IMR-90 (cell line): ENCODE measurements at regions not wholly inside any gene's neighbourhood (a gene's known extent, or its start where the extent isn't known, plus 50 kb on each side); places are given as distances from the start of the nearest gene placed in this dataset.

ENCODE experiments used
- MAFK ChIP-seq: IDR thresholded peaks from 2 replicates; pipeline ENCODE4 v1.6.1; 2012; ENCODE audit warnings: low read depth, low read length, improper control_type of control experiment
- POLR2A ChIP-seq: IDR thresholded peaks from 2 replicates; pipeline ENCODE4 v1.6.1; 2012; ENCODE audit warnings: mild to moderate bottlenecking, low read depth, low read length
- RCOR1 ChIP-seq: IDR thresholded peaks from 2 replicates; pipeline ENCODE4 v1.6.1; 2012; ENCODE audit warnings: mild to moderate bottlenecking, low read length, improper control_type of control experiment; ENCODE audit not compliant: insufficient replicate concordance
- SMC3 ChIP-seq: fragments of 150-350 bp; IDR thresholded peaks from 2 replicates; pipeline ENCODE4 v1.6.1; 2016; ENCODE audit warnings: low read depth, mild to moderate bottlenecking, antibody characterized with exemption, low read length, moderate library complexity
- TF ChIP-seq, protein P1 (sequence below): conservative IDR thresholded peaks from 2 replicates; pipeline ENCODE4 v1.5.1; 2012; ENCODE audit warnings: mild to moderate bottlenecking, low read depth, low read length, improper control_type of control experiment

DNA sequence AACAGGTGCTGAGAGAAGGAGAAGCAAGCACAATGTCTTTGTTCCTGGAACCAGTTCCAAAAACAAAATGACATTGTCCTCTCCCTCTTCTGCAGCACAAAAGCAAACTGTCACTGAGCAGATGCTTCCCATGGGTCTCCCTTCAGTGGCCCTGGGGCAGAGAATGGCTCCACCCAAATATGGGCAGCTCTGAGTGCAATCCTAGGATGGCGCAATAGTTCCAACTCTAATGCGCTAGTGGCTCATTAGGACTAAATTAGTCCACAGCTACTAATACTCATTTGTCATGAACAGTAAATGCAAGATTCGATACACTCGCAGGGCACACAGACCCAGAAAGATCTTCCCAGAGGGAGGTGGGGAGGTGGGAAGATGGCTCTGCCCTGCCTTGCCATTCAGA lies 205.2 kb upstream of the CHAC2 start:
- TF ChIP-seq, protein P1, sequence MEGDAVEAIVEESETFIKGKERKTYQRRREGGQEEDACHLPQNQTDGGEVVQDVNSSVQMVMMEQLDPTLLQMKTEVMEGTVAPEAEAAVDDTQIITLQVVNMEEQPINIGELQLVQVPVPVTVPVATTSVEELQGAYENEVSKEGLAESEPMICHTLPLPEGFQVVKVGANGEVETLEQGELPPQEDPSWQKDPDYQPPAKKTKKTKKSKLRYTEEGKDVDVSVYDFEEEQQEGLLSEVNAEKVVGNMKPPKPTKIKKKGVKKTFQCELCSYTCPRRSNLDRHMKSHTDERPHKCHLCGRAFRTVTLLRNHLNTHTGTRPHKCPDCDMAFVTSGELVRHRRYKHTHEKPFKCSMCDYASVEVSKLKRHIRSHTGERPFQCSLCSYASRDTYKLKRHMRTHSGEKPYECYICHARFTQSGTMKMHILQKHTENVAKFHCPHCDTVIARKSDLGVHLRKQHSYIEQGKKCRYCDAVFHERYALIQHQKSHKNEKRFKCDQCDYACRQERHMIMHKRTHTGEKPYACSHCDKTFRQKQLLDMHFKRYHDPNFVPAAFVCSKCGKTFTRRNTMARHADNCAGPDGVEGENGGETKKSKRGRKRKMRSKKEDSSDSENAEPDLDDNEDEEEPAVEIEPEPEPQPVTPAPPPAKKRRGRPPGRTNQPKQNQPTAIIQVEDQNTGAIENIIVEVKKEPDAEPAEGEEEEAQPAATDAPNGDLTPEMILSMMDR, result no peak
- no peak for TF ChIP-seq MAFK
- TF ChIP-seq POLR2A, result no peak
- no peak for TF ChIP-seq RCOR1
- no peak for TF ChIP-seq SMC3
